ENCODE measurements at regions not wholly inside any gene's neighbourhood (a gene's known extent, or its start where the extent isn't known, plus 50 kb on each side); places are given as distances from the start of the nearest gene placed in this dataset.
"Not testable (repeated sequence)": the region's sequence is repeated elsewhere in the genome, so short reads cannot be mapped to it uniquely, and the experiment has no call there.

GRCh38 chr7:14988941-14989340 lies 86.4 kb upstream of the DGKB start:
- no peak for TF ChIP-seq CTCF (conservative IDR thresholded peaks at IDR 0.05; ENCODE audit: low read length)
- H3K4me3 ChIP-seq (ENCODE audit: low read length), result no peak overlapping the region
- DNase-seq (ENCODE audit: low read depth), result peak; percentile 61

- no peak for TF ChIP-seq CTCF (conservative IDR thresholded peaks at IDR 0.05; ENCODE audit: low read length)
- DNase-seq (ENCODE audit: low read depth), result no peak
- H3K4me3 ChIP-seq (ENCODE audit: low read length), result no peak overlapping the region
Observed at GRCh38 chr7:14978687-14979086, 76.1 kb upstream of the DGKB start.

- no peak for TF ChIP-seq CTCF (conservative IDR thresholded peaks at IDR 0.05; ENCODE audit: low read length)
- no peak overlapping the region for H3K4me3 ChIP-seq (ENCODE audit: low read length)
- DNase-seq (ENCODE audit: low read depth), result no peak
Observed at GRCh38 chr7:14974688-14975087, 72.1 kb upstream of the DGKB start.

GRCh38 chr7:14973712-14974428 lies 71.3 kb upstream of the DGKB start:
- no peak for DNase-seq (ENCODE audit: low read depth)
- no peak for TF ChIP-seq CTCF (conservative IDR thresholded peaks at IDR 0.05; ENCODE audit: low read length)
- no peak overlapping the region for H3K4me3 ChIP-seq (ENCODE audit: low read length)

DNA sequence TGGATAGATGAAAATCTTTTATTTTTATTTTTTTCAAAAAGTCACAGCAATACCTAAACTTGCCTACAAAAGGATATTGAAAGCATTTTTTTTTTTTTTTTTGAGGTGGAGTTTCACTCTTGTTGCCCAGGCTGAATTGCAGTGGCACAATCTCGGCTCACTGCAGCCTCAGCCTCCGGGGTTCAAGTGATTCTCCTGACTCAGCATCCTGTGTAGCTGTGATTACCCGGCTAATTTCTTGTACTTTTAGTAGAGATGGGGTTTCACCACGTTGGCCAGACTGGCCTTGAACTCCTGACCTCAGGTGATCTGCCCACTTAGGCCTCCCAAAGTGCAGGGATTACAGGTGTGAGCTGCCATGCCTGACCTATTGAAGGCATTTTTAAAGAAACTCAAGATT lies 69.1 kb upstream of the DGKB start:
- DNase-seq (ENCODE audit: low read depth), result not testable (repeated sequence)

DNA sequence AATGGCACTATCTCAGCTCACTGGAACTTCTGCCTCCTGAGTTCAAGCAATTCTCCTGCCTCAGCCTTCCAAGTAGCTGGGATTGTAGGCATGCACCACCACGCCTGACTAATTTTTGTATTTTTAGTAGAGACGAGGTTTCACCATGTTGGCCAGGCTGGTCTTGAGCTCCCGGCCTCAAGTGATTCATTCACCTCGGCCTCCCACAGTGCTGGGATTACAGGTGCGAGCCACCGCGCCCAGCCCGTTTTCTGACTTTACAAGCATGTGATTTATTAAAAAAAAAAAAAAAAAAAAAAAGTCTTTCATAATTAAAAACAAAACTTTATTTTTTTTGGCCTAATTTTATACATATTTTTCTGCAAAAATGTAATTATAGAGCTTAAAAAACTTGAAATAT lies 64.8 kb upstream of the DGKB start:
- DNase-seq (ENCODE audit: low read depth), result not testable (repeated sequence)

More for the DNA sequence above, 69.1 kb upstream of the DGKB start:
- H3K4me3 ChIP-seq (ENCODE audit: low read length), result not testable (repeated sequence)

GRCh38 chr7:14962778-14963177 lies 60.2 kb upstream of the DGKB start:
- TF ChIP-seq CTCF (conservative IDR thresholded peaks at IDR 0.05; ENCODE audit: low read length), result no peak
- DNase-seq (ENCODE audit: low read depth), result no peak
- H3K4me3 ChIP-seq (ENCODE audit: low read length), result no peak overlapping the region

More for the DNA sequence above, 64.8 kb upstream of the DGKB start:
- not testable (repeated sequence) for H3K4me3 ChIP-seq (ENCODE audit: low read length)

DNA sequence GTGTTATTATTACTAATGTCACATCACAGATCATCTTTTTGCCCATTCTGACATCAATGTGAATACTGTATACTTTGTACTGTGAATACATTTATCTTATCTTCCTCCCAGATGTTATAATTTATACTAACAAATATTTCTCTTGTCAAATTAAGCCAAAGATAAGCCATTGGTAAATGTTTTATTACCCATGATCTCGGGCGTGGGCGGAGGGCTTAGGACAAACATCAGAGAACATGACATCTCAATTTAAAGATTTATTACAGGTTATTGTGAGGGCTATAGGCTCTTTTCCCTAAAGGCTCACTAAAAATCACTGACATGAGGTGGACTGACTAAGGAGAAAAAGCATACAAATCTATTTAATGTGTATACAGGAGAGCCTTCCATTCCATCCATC lies 58.2 kb upstream of the DGKB start:
- no peak for DNase-seq (ENCODE audit: low read depth)
- no peak for TF ChIP-seq CTCF (conservative IDR thresholded peaks at IDR 0.05; ENCODE audit: low read length)
- no peak overlapping the region for H3K4me3 ChIP-seq (ENCODE audit: low read length)
